LNCaP clone FGC (cell line): ENCODE measurements at regions not wholly inside any gene's neighbourhood (a gene's known extent, or its start where the extent isn't known, plus 50 kb on each side); places are given as distances from the start of the nearest gene placed in this dataset.

Experiments
- DNase-seq: peaks from one replicate; pipeline ENCODE4 v3.0.0-alpha.2; 2011; ENCODE audit warnings: low read depth
- H3K4me3 ChIP-seq: 2 replicates; pipeline ENCODE4 v1.5.1; 2011; ENCODE audit warnings: mild to moderate bottlenecking, low read depth, low read length, control low read depth
- TF ChIP-seq, protein P1 (sequence below): IDR thresholded peaks from 2 replicates; pipeline ENCODE4 v1.5.1; 2012; ENCODE audit warnings: mild to moderate bottlenecking; ENCODE audit not compliant: control insufficient read depth, insufficient read depth; ENCODE audit errors: extremely low read depth

DNA sequence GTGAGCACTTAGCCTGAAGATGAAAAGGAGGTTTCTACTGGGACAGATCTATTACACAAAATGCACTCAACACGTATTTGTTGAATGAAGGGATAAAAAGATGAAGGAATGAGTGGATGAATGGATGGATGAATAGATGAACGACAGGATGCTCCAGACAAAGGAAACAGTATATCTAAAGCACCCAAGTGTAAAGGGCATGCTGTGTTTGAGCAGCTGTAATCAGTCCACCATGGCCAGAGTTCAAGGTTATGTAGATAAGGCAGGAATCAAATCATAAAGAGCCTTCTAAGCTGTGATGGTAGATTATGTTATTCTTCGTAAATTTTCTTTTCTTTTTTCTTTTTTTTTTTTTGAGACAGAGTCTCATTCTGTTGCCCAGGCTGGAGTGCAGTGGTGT, 194.4 kb upstream of the FOXN2 start:
- no peak for DNase-seq
- TF ChIP-seq, protein P1, sequence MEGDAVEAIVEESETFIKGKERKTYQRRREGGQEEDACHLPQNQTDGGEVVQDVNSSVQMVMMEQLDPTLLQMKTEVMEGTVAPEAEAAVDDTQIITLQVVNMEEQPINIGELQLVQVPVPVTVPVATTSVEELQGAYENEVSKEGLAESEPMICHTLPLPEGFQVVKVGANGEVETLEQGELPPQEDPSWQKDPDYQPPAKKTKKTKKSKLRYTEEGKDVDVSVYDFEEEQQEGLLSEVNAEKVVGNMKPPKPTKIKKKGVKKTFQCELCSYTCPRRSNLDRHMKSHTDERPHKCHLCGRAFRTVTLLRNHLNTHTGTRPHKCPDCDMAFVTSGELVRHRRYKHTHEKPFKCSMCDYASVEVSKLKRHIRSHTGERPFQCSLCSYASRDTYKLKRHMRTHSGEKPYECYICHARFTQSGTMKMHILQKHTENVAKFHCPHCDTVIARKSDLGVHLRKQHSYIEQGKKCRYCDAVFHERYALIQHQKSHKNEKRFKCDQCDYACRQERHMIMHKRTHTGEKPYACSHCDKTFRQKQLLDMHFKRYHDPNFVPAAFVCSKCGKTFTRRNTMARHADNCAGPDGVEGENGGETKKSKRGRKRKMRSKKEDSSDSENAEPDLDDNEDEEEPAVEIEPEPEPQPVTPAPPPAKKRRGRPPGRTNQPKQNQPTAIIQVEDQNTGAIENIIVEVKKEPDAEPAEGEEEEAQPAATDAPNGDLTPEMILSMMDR = no peak
- no peak overlapping the region for H3K4me3 ChIP-seq

DNA sequence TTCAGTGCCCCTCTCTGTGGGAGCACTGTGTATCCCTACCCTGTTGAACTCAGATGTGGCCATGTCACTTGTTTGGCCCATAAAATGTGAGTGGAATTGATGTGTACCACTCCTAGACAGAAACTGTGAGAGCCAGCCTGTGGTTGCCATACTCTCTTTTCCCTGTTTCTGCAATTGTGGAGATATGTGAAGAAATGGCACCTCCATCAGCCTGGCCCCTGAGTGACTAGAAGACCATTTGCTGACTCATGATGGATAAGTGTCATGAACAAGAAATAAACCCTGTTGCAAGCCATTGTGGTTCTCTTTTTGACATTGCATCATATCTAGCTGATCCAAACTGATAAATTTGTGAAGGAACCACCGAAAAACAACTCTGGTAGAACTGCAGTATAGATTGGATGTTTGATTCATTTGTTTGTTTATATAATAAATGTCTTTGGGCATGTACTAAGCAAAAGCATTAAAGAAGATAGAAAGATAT, 193.7 kb upstream of the FOXN2 start:
- DNase-seq = no peak
- no peak overlapping the region for H3K4me3 ChIP-seq
- TF ChIP-seq, protein P1 = no peak

DNA sequence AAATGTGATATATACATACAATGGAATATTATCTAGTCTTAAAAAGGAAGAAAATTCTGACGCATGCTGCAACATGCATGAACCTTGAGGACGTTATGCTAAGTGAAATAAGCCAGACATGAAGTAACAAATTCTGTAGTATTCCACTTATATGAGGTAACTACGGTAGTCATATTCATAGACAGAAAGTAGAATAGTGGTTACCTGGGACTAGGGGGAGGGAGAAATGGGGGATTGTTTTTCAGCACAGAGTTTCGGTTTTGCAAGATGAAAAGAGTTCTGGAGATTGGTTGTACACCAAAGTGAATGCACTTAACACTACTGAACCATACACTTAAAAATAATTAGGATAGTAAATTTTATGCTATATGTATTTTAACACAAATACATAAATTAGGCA, 192.3 kb upstream of the FOXN2 start:
- no peak for DNase-seq
- no peak overlapping the region for H3K4me3 ChIP-seq
- TF ChIP-seq, protein P1 = no peak

DNA sequence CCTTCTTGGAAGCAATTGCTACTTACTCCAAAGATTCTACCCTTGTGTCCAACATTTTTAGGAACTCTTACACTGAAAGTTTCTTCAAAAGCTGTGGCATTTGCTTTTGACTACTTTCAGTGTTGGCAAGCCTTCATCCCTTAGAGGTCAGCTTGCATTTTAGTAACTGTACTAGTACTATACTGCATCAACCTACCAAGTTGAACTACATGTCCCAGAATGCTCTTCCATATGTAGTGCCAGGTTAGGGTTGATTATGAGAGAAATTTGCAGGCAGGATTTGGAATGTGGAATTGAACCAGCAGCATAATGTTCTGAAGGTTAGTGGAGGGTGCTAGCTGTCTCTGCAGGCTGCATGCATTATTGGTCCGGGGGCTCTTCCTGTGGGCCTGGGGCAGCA, 189.9 kb upstream of the FOXN2 start:
- H3K4me3 ChIP-seq = no peak overlapping the region
- DNase-seq = no peak
- TF ChIP-seq, protein P1 = no peak

DNA sequence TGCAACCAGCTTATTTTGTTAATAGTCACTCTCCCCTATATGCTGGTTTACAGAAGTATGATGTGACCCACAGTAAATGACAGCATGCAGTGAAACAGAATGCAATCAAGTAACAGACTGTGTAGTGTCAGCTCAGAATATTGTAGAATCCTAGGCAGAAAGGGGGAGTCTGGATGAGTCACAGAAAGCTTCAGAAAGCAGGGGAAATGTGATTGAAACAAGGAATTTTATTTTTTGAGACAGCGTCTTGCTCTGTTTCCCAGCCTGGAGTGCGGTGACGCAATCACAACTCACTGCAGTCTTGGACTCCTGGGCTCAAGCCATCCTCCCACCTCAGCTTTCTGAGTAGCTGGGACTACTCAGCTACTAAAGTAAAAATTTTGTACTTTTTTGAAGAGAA, 188.3 kb upstream of the FOXN2 start:
- H3K4me3 ChIP-seq = no peak overlapping the region
- no peak for DNase-seq
- TF ChIP-seq, protein P1 = no peak

DNA sequence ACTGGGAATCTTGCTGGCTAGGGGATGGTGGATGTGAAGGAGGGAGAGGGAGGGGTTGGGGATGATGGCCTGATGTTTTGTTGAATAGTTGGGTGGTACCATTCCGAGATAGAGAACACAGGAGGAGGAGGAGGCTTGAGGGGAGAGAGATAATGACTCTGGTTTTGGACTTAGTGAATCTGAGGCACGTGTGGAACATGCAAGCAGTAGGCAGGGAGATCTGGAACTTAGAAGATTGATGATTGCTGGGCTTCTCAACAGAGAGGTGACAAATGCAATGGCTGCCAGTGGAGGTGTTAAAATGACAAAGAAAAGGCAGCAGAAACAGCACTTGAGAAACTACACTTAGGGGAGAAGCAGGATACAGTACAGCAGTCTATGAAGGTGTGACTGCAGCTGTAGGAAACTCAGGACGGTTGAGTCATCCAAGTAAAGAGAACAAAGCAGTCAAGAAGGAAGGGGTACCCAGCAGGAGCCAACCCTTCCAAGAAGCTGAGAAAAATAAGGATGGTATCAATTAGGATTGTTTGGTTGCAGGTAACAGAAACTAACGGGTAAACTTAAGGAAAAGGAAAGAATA, 186.8 kb upstream of the FOXN2 start:
- no peak for DNase-seq
- no peak overlapping the region for H3K4me3 ChIP-seq
- TF ChIP-seq, protein P1 = no peak

DNA sequence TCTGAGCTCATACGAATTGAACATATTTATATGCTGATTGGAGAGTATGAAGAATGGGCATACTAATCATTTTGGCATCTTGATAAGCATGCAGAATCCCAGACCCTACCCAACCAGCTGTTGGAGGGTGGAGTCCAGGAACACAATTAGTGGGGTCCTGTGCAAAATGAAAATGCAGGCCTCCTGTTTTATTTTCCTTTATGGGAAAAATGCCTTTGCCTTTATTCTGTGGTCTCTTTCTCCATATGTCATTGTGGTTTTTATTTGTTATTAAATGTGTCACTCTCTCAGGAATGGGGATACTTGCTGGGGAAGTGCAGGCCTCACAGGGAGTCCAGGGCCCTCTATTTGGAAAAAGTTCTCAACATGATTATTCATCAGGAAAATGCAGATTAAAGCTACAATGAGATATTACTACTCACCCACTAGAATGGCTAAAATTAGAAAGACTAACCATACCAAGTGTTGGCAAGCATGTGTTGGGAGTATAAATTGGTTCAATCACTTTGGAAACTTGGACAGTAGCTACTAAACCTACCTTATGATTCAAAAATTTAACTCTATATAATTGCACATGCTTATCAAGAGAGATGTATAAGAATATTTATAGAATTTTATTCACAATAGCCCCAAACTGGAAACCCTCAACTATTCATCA, 185.1 kb upstream of the FOXN2 start:
- DNase-seq = no peak
- TF ChIP-seq, protein P1 = no peak
- H3K4me3 ChIP-seq = no peak overlapping the region
